ENCODE measurements at regions not wholly inside any gene's neighbourhood (a gene's known extent, or its start where the extent isn't known, plus 50 kb on each side); places are given as distances from the start of the nearest gene placed in this dataset.

GRCh38 chr12:73342733-73343132 is 1070.6 kb downstream of the TRHDE start:
- TF ChIP-seq CTCF (IDR thresholded peaks at IDR 0.05), result no peak

- TF ChIP-seq CTCF (IDR thresholded peaks at IDR 0.05), result no peak
These were observed 1080.7 kb downstream of the TRHDE start for GRCh38 chr12:73352826-73353225.

GRCh38 chr12:73361156-73361863 is 1089.1 kb downstream of the TRHDE start:
- TF ChIP-seq CTCF (IDR thresholded peaks at IDR 0.05), result no peak

GRCh38 chr12:73361864-73362230 is 1089.7 kb downstream of the TRHDE start:
- TF ChIP-seq CTCF (IDR thresholded peaks at IDR 0.05), result no peak

- no peak for TF ChIP-seq CTCF (IDR thresholded peaks at IDR 0.05)
These were observed 1090.5 kb downstream of the TRHDE start for GRCh38 chr12:73362666-73363065.

- TF ChIP-seq CTCF (IDR thresholded peaks at IDR 0.05), result no peak
These were observed 1100.7 kb downstream of the TRHDE start for GRCh38 chr12:73372856-73373255.

- no peak for TF ChIP-seq CTCF (IDR thresholded peaks at IDR 0.05)
These were observed 1102.2 kb downstream of the TRHDE start for GRCh38 chr12:73374360-73374759.
